Activated T-cell treated with anti-CD3 and anti-CD28 coated beads, Interleukin-2, amount 50 U/mL, for 4 hours (primary cell): ENCODE measurements at regions not wholly inside any gene's neighbourhood (a gene's known extent, or its start where the extent isn't known, plus 50 kb on each side); places are given as distances from the start of the nearest gene placed in this dataset.

Experiments
- ATAC-seq, 2 donors: fragments of 200-7000 bp; cut with Tn5 transposase; one replicate each; pipeline ENCODE4 v1.10.0; 2021
- DNase-seq: peaks from one replicate; pipeline ENCODE4 v3.0.0-alpha.2; 2020
- H3K27me3 Mint-ChIP-seq: one replicate; pipeline ENCODE4 v1.8.0; 2021; ENCODE audit warnings: low read depth, mixed read lengths
- H3K36me3 Mint-ChIP-seq: one replicate; pipeline ENCODE4 v1.8.0; 2022; ENCODE audit warnings: mixed read lengths; ENCODE audit not compliant: insufficient read depth
- H3K4me1 Mint-ChIP-seq: one replicate; pipeline ENCODE4 v1.8.0; 2021; ENCODE audit warnings: low read depth, mixed read lengths
- H3K4me3 Mint-ChIP-seq: one replicate; pipeline ENCODE4 v1.8.0; 2021; ENCODE audit warnings: mild to moderate bottlenecking, moderate library complexity, mixed read lengths
- H3K9me3 Mint-ChIP-seq: one replicate; pipeline ENCODE4 v1.8.0; 2021; ENCODE audit warnings: mixed read lengths

DNA sequence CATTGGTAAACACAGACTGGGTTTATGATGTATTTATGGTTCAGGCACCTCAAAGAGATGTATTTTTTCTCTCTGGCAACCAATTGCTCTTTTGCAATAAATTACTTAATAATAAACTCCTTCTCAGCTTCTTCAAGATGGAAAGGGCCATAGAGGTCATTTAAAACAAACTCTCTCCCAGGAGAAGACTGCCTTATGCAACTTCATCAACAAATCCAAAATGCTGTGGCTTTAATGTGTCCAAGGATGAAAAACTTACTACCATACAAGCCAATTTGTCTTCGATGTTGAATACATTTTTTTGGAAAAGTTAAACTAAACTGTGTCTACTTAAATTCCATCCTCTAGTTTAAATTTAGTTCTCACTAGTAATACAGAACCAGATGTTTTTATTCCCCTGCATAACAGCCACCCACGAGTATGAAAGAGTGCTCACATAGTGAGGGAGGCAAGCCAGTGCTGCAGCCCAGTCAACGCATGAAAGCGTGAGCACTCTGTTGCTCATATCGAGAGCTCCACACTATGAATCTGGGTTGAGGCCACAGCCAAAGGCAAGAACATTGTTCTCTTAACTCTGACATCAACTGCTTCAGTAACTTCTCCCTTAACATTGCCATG, 761.3 kb upstream of the GRM7 start:
- Mint-ChIP-seq H3K36me3 (no peaks in the 10 kb centered on the region), H3K9me3 (peaks cover 4% of the 10 kb centered on the region), H3K4me3 (no peak overlapping the region), H3K4me1 (no peaks in the 10 kb centered on the region), H3K27me3 (no peaks in the 10 kb centered on the region)
- no peak for ATAC-seq
- no peak for DNase-seq

DNA sequence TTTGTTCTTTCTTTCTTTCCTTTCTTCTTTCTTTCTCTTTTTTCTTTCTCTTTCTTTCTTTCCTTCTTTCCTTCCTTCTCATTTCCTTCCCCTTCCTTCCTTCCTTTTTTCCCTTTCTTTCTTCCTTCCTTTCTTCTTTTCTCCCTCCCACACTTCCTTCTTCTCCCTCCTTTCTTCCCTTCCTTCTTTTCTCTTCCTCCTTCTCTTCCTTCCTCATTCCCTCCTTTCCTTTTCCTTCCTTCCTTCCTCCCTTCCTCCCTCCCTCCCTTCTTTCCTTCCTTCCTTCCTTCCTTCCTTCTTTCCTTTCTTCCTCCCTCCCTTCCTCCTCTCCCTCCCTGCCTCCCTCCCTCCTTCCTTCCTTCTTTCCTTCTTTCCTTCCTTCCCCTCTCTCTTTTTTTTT, 755.7 kb upstream of the GRM7 start:
- Mint-ChIP-seq H3K9me3 (peaks cover 10% of the 10 kb centered on the region), H3K27me3 (no peaks in the 10 kb centered on the region), H3K4me1 (no peaks in the 10 kb centered on the region), H3K4me3 (no peak overlapping the region), H3K36me3 (no peaks in the 10 kb centered on the region)
- DNase-seq (no peak), ATAC-seq (no peak)

DNA sequence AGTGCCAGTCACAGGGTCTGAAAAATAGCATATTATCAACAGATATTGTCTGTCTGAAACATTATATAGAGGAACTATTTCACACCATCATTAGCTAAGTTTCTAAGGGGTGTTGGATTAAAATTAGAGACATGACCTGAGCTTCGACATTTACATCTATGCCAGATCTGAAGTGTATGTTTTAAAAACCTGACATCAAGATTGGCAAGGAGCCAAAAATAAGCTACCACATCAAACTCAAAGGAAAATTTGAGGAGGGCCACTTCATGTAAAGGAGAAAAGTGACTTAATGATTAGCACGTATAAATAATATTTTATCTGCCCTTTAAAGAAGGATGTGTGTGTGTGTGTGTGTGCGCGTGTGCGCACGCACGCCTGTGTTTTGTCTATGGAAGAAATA, 752.0 kb upstream of the GRM7 start:
- no peak for ATAC-seq
- no peaks in the 10 kb centered on the region for H3K4me1 Mint-ChIP-seq
- no peak for DNase-seq
- H3K4me3 Mint-ChIP-seq = no peak overlapping the region
- peaks cover 9% of the 10 kb centered on the region for H3K9me3 Mint-ChIP-seq
- H3K36me3 Mint-ChIP-seq = no peaks in the 10 kb centered on the region
- H3K27me3 Mint-ChIP-seq = no peaks in the 10 kb centered on the region

DNA sequence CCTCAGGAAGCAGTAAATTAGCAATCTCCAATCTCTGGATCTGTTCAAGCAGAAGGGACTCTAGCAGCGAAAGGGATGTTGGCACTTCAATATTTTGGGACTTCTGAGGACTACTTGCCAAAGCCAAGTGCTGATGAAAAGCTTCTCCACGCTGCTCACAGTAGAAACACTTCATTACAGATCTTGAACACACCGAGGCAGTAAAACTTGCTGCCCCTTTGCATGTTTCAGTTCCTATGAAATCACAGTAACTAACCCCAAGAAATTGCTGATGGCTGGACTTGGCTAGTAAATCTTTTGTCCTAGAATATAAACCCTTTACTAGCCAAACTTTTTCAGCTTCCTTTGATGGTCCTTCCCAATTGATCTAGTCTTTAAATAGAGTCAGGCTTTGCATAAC, 750.5 kb upstream of the GRM7 start:
- no peak overlapping the region for H3K4me3 Mint-ChIP-seq
- H3K9me3 Mint-ChIP-seq = peaks cover 9% of the 10 kb centered on the region
- H3K4me1 Mint-ChIP-seq = no peaks in the 10 kb centered on the region
- no peak for DNase-seq
- no peak for ATAC-seq
- no peaks in the 10 kb centered on the region for H3K27me3 Mint-ChIP-seq
- no peaks in the 10 kb centered on the region for H3K36me3 Mint-ChIP-seq

DNA sequence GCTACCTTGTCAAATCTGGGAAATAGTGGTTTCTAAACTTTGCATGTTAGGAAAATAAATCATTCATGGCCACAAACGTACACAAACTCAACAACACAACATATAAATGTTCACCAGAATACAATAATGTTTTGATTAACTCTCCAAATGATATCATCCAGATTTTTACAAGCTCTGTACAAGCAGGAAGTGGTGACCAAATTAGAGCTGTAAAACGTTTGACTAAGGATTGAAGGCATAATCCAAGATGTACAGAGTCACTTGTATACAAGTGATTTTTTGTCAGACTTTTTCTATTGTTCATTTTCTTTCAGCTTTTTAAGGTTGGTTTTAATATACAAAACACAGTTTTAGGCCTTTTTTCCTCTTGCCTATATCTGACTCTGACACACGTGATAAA, 748.4 kb upstream of the GRM7 start:
- Mint-ChIP-seq H3K36me3 (no peaks in the 10 kb centered on the region), H3K27me3 (no peaks in the 10 kb centered on the region), H3K9me3 (peaks cover 8% of the 10 kb centered on the region), H3K4me3 (no peak overlapping the region), H3K4me1 (no peaks in the 10 kb centered on the region)
- ATAC-seq (no peak), DNase-seq (no peak)

DNA sequence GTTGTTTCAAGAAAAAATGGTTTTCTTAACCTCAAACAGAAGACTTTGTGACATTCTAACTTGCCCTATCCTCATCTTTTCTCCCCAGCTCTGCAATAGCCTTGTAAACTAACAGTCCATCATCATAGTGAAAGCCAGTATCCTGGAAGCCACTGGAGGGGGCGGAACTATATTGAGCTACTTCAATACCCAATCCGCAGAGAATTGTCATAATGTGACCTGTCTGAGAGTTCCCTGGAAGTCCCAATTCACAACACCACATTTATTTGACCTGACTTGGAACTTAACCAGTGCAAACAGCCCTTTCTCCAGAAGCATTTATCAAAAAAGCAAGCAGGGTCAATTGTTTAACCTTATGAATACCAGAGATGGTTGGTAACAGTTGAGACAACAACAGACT, 747.6 kb upstream of the GRM7 start:
- no peaks in the 10 kb centered on the region for H3K27me3 Mint-ChIP-seq
- H3K4me1 Mint-ChIP-seq = no peaks in the 10 kb centered on the region
- no peak overlapping the region for H3K4me3 Mint-ChIP-seq
- ATAC-seq (no peak), DNase-seq (no peak)
- H3K36me3 Mint-ChIP-seq = no peaks in the 10 kb centered on the region
- H3K9me3 Mint-ChIP-seq = peaks cover 11% of the 10 kb centered on the region

DNA sequence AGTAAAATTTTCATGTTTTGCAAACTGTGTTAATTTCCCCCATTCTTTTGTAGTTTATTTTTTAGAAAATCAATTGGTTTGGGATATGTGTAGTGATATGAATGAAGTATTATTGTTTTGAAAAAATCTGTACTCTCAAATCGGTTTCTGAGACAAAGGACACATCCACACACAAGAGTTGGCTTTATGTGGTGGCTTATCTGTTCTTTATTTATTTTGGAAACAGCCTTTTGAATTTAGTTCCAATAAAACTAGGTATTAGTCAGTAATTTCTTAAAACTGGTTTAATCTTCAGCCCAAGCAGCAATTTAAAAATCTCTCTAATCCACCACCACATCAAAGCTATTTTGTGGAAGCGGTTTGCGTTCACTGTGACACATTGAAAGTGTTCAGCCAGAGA, 741.5 kb upstream of the GRM7 start:
- no peak for ATAC-seq
- H3K36me3 Mint-ChIP-seq = no peaks in the 10 kb centered on the region

DNA sequence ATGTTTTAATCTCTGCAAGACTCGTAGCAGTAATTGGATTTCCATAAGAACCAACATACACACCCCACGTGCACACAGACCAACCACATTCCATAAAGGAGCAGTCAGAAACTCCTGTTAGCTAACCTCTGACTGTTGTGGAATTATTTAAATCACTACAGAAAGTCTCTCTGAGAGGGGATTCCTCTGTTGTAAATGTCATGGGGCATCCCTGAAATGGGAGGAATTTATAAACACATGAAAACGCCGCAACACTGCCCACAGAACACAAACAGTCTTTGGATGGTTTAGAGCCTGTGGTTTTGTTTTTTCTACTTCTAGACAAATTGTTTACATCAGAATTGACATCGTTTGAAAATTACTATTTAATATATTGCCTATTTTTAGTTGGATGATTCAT, 740.1 kb upstream of the GRM7 start:
- ATAC-seq (no peak), DNase-seq (no peak)
- no peak overlapping the region for H3K4me3 Mint-ChIP-seq
- H3K27me3 Mint-ChIP-seq = no peaks in the 10 kb centered on the region
- no peaks in the 10 kb centered on the region for H3K36me3 Mint-ChIP-seq
- peaks cover 7% of the 10 kb centered on the region for H3K9me3 Mint-ChIP-seq
- no peaks in the 10 kb centered on the region for H3K4me1 Mint-ChIP-seq

More for the DNA sequence above, 741.5 kb upstream of the GRM7 start:
- DNase-seq = no peak
- H3K4me1 Mint-ChIP-seq = no peaks in the 10 kb centered on the region
- H3K9me3 Mint-ChIP-seq = peaks cover 7% of the 10 kb centered on the region
- no peak overlapping the region for H3K4me3 Mint-ChIP-seq
- no peaks in the 10 kb centered on the region for H3K27me3 Mint-ChIP-seq

DNA sequence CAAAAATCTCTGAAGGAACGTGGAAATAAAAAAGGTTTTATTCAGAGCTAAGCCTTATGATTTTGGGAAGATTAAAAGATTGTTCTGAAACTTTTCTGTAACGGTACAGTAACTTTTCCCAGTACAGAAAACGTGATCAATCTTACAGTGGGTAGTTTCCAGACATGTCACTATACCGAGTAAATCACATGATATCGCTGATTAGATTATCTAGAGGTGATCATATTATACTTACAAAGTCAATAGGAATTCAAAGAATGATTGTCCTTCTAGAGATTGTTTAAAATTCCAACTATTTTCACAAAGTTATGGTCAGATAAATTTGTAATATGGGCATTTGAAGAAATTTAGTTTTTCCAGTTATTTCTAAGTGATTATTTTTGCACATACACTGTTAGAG, 736.0 kb upstream of the GRM7 start:
- no peaks in the 10 kb centered on the region for H3K9me3 Mint-ChIP-seq
- H3K4me1 Mint-ChIP-seq = no peaks in the 10 kb centered on the region
- no peaks in the 10 kb centered on the region for H3K27me3 Mint-ChIP-seq
- DNase-seq (no peak), ATAC-seq (no peak)
- no peaks in the 10 kb centered on the region for H3K36me3 Mint-ChIP-seq
- H3K4me3 Mint-ChIP-seq = no peak overlapping the region

DNA sequence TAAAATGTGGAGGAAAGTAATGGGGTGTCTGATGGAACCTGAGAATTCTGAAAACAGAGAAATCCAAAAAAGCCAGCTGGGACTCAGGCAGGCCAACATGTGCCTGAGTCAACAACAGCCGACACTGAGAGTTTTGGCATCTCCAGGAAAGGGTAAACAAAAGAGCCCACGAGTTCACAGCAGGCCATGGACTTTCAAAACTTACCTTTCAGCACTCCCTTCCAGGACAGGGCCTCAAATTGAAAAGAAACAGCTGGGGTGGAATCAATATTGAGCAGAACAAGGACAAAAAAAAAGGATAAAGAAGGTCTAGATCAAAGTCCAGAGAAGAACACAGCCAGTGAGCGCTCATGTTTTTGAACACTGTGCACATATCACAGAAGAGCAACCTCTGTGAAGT, 735.4 kb upstream of the GRM7 start:
- ATAC-seq = no peak
- H3K4me1 Mint-ChIP-seq = no peaks in the 10 kb centered on the region

DNA sequence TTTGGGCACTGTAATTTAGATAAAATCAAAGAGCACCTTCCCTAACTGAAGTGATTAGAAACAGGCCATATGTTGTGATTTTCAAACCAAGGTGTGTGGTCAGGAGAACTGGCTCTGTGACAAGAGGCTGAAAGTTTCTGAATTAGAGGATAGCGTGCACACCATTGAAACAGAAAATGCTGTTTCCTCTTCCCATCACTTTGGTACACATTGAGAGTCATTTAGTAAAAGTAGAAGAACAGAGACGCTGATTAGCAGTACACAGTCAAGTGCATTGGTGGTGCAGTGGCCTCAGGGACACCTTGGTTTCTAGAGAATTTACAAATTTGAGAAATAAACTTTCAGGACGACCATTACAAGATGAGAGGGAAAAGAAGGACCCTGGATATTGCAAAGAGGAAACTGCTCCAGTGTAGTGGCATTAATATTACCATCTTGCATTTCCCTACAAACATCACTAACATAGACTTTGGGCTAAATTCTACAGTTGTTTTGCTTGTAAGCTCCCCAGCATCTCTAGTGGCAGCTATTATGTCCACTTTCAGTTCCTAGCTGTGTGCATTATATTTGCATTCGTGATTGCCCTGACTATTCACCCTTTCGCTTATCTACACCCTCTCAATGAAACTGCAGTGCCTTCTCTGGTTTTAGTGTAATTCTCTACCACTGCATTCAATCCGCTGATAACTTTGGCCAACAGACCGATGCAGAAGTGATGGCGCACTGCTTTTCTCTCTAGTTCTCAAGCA, 728.1 kb upstream of the GRM7 start:
- ATAC-seq (no peak), DNase-seq (no peak)
- H3K27me3 Mint-ChIP-seq = no peaks in the 10 kb centered on the region
- H3K36me3 Mint-ChIP-seq = no peaks in the 10 kb centered on the region
- H3K9me3 Mint-ChIP-seq = peaks cover 6% of the 10 kb centered on the region
- no peak overlapping the region for H3K4me3 Mint-ChIP-seq
- H3K4me1 Mint-ChIP-seq = no peaks in the 10 kb centered on the region

More for the DNA sequence above, 735.4 kb upstream of the GRM7 start:
- H3K27me3 Mint-ChIP-seq = no peaks in the 10 kb centered on the region
- no peak overlapping the region for H3K4me3 Mint-ChIP-seq
- H3K9me3 Mint-ChIP-seq = no peaks in the 10 kb centered on the region
- DNase-seq = no peak
- H3K36me3 Mint-ChIP-seq = no peaks in the 10 kb centered on the region

DNA sequence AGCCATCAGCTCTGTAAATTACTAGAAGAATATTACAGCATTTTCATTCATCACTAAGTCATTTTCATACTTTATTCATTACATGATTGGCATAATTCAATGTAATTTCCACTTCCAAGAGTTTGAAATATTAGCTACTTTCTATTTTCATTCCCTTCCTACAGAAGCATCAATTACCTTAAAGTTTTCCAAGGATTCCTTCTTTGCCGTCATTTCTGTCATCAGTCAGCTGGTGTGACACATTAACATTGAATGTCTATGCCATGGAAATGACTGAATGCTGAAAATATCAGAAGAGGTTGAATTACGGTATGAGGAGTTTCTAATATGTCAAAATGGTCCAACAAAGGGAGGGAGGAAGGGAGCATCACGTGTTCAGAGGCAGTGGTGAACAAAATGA, 718.2 kb upstream of the GRM7 start:
- no peak for DNase-seq
- H3K4me1 Mint-ChIP-seq = no peaks in the 10 kb centered on the region
- peaks cover 3% of the 10 kb centered on the region for H3K9me3 Mint-ChIP-seq
- no peak for ATAC-seq
- no peak overlapping the region for H3K4me3 Mint-ChIP-seq
- no peaks in the 10 kb centered on the region for H3K27me3 Mint-ChIP-seq
- H3K36me3 Mint-ChIP-seq = no peaks in the 10 kb centered on the region

DNA sequence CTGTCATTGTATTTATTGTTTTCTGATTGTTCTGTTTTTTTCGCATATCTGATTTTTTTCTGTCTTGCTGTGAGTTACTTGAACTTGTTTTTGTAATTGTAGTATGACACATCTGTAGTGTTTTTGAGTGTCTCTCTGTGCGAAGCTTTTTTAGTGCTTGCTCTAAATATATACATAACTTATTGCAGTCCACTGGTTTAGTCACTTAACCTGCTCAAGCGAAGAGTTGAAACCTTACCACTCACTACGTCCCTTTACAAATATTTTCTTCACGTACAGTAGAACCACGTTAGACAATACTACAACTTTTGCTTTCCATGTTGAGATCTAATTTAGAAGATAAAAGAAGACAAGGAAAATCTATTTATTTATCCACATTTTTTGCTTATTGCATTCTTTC, 713.0 kb upstream of the GRM7 start:
- DNase-seq = no peak
- ATAC-seq = no peak
- Mint-ChIP-seq H3K4me3 (no peak overlapping the region), H3K4me1 (no peaks in the 10 kb centered on the region), H3K9me3 (peaks cover 19% of the 10 kb centered on the region), H3K27me3 (no peaks in the 10 kb centered on the region), H3K36me3 (no peaks in the 10 kb centered on the region)

DNA sequence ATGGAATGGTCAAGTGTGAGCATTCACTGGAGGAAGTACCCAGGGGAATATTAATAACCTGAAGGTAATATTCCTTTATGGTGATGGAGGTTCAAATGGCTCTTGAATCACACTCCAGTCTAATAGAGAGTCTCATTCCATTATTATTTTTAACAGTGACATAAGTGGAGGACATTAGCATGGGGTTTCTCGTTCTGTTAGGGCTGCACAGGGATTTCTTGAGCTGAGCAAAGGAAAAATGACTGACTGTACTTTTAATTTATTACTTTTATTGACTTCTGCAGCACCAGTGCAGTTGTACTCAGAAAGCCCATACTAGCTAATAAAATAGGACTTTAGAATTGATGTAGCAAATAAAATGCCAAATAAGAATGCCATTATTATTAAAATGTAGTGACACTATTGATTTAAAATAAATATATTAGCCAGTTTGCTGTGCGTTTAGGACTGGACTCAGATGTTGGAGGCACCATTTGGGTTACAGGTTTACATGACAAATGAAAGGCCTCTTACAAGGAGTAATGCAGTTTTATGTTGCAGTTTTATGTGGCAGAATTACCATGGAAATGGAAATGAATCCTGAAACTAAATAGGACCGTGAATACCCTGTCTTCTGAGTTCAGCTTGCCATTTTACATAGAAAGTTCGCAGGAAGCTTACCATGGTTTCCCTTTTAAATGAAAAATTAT, 705.1 kb upstream of the GRM7 start:
- H3K9me3 Mint-ChIP-seq = peaks cover 6% of the 10 kb centered on the region
- no peak for ATAC-seq
- no peak for DNase-seq
- H3K4me3 Mint-ChIP-seq = no peak overlapping the region
- H3K27me3 Mint-ChIP-seq = no peaks in the 10 kb centered on the region
- no peaks in the 10 kb centered on the region for H3K36me3 Mint-ChIP-seq
- H3K4me1 Mint-ChIP-seq = no peaks in the 10 kb centered on the region

DNA sequence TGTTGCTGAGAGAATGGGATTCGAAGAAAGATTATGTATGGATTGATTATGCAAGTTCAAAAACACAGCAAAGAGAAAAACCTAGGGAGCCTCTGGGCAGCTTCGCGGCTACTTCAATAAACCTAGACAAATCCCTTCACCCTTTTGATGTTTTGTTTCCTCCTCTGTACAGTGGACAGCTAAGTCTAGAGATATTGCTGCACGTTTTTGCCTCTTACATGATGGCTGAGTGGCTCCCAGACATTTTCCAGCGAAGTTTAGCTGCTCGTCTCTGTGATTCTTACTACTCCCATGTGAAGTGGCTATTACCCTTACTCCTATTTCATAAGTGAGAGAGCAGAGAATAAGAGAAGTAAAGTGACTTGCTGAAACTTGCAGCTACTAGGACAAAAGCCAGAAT, 695.0 kb upstream of the GRM7 start:
- no peak overlapping the region for H3K4me3 Mint-ChIP-seq
- DNase-seq (no peak), ATAC-seq (no peak)
- no peaks in the 10 kb centered on the region for H3K36me3 Mint-ChIP-seq
- H3K9me3 Mint-ChIP-seq = peaks cover 9% of the 10 kb centered on the region
- no peaks in the 10 kb centered on the region for H3K27me3 Mint-ChIP-seq
- H3K4me1 Mint-ChIP-seq = no peaks in the 10 kb centered on the region
